HG02870 (cell line): ENCODE measurements at regions not wholly inside any gene's neighbourhood (a gene's known extent, or its start where the extent isn't known, plus 50 kb on each side); places are given as distances from the start of the nearest gene placed in this dataset.

ENCODE experiments used
- ATAC-seq: cut with Tn5 transposase; IDR thresholded peaks from one replicate; pipeline ENCODE4 v1.9.1; 2021; ENCODE audit warnings: mild to moderate bottlenecking, moderate library complexity; ENCODE audit not compliant: unreplicated experiment

GRCh38 chr18:10300739-10301138, 153.7 kb upstream of the APCDD1 start:
- ATAC-seq, result no peak

- no peak for ATAC-seq
Measured at GRCh38 chr18:10301831-10302483, 152.5 kb upstream of the APCDD1 start.

- ATAC-seq, result no peak
Measured at GRCh38 chr18:10303171-10303570, 151.3 kb upstream of the APCDD1 start.

GRCh38 chr18:10304853-10305252, 149.6 kb upstream of the APCDD1 start:
- no peak for ATAC-seq

GRCh38 chr18:10306779-10307178, 147.7 kb upstream of the APCDD1 start:
- no peak for ATAC-seq

DNA sequence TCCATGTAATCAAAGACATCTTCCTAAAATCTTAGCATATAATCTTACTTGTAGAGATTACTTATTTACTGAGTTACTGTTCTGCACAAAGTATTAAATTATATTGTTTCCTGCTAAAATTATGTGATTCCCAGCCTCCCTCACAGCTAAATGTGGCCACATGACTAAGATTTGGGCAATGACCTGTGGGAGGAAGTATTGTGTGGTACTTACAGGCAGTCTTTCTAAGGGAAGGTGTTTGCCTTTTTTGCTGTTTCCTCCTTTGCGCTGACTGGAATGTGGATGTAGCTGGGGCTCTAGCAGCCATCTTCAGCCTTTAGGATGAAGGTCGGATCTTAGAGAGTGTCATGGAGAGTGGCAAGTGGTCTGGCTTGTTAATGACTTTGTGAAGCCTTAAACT, 146.3 kb upstream of the APCDD1 start:
- ATAC-seq, result no peak

GRCh38 chr18:10310626-10311025, 143.8 kb upstream of the APCDD1 start:
- ATAC-seq, result no peak

DNA sequence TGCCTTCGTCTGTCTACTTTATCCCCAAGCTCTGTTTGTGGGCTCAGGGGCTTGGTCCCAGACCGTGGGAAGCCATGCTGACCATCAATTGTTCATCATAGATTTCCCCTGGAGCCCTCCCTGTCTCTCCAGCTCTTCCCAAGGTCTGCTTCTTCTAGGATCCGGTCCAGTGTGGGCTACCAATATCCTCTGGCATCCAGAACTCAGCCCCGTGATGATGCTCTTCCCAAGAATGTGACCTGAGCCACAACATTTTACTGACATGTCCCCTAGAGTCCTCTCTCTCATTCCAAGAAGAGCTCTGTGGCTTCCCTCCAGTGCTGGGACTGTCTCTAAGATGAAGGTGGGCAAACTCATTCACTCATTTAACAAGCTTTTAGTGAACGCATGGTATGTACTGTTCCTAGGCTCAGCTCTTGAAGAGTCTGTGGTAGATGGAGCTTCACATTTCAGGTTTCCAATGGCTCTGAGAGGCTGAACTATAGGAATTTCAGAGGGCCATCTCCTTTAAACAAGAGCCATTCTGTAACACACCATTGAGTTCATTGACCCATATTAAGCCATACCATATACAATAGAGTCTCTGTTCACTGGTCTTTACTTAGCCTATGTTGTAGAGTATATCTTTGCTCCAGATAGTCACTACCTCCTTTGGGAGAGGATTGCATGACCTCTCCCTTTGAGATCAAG, 142.0 kb upstream of the APCDD1 start:
- no peak for ATAC-seq

DNA sequence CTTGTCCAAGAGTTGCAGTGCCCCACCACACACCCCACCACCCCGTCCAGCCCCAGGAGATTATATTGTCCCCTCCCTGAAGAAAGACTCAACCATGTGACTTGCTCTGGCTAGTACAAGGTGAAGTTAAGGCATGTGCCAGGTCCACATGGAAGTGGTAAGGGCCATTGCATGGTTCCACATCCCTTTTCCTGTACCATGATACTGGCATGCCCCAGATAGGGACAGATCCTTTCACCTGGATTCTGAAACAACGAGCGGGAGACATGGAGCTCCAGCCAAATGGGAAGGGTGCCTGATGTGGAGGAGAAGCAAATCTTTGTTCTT, 141.5 kb upstream of the APCDD1 start:
- ATAC-seq, result no peak

- no peak for ATAC-seq
Measured at GRCh38 chr18:10314066-10314465, 140.4 kb upstream of the APCDD1 start.

GRCh38 chr18:10315522-10315921, 138.9 kb upstream of the APCDD1 start:
- no peak for ATAC-seq

- no peak for ATAC-seq
Measured at GRCh38 chr18:10316778-10317177, 137.7 kb upstream of the APCDD1 start.

DNA sequence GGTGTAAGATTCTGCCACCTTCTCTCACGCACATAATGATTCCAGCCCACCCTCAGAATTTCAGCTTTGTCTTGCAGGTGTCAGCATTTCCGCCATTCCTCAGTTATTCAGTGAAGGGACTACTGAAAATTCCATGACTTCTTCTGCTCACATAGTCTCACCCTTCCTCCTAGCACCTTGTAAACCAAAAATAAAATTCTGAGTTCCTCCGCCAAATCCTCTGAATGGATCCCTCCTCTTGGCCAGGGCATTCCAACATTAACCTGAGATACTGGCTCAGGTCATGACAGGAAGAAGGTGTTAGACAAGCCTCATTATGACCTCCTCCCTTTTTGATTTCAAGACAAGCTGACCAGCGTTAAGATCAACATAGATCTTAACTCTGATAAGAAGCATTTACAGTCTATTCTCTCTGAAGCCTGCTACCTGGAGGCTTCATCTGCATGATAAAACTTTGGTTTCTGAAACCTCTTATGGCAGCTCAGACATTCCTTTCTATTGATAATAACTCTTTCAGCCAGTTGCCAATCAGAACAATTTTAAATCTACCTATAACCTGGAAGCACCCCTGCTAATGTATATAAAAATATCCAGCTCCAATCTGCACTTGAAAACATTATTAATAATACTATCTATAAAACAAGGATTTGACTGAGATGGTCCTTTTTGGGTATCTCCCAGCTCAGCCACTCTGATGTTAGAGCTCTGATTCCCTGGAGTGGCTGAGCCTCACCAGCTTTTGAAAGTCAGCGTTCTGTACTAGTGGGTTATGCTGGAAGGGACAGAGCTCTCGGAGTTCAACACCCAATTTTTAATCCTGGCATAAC, 136.4 kb upstream of the APCDD1 start:
- ATAC-seq, result no peak

DNA sequence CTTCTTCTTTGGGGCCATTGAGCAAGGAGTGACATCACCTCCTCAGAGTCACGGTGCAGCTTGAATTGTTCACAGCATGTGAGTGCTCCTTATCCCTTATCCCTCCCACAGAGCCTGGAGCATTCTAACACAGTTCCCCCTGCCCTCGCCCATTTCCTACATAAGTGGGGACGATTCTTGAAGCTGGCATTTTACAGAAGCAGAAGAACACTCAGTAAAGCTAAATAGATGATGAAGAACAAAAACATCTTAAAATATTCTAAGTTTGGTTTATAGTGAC, 135.8 kb upstream of the APCDD1 start:
- ATAC-seq, result no peak

GRCh38 chr18:10319026-10319425, 135.4 kb upstream of the APCDD1 start:
- no peak for ATAC-seq

DNA sequence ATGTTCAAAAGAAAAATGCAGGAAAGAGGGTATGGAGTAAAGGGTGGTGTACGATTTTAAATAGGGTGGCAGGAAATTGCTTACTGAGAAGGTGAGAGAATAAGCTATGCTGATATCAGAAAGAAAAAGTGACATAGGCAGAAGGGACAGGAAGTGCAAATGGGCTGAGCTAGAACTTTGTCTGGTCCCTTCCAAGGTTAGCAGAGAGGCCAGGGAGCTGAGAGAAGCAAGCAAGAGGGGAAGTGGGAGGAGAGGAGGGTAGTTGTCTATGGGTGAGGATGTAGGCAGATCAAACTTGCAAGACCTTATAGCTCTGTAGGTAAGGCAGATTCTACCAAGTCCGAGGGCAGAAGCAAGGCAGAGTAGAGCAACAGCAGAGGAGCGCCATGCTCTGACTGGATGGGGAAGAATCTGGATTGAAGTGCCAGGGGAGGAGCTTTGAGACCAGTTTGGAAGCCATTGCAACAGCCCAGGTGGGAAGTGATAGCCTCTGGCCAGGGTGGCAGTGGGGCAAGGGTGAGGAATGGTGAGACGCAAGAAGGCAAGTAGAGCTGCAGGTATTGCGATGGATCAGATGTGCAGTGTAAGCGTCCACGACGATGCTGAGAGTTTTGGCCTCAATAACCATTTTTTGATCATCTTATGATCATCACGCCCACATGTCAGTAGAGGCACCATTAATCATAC, 134.4 kb upstream of the APCDD1 start:
- ATAC-seq, result no peak

GRCh38 chr18:10320791-10321190, 133.6 kb upstream of the APCDD1 start:
- ATAC-seq, result no peak

GRCh38 chr18:10321576-10321975, 132.9 kb upstream of the APCDD1 start:
- no peak for ATAC-seq

GRCh38 chr18:10322004-10322403, 132.4 kb upstream of the APCDD1 start:
- no peak for ATAC-seq

DNA sequence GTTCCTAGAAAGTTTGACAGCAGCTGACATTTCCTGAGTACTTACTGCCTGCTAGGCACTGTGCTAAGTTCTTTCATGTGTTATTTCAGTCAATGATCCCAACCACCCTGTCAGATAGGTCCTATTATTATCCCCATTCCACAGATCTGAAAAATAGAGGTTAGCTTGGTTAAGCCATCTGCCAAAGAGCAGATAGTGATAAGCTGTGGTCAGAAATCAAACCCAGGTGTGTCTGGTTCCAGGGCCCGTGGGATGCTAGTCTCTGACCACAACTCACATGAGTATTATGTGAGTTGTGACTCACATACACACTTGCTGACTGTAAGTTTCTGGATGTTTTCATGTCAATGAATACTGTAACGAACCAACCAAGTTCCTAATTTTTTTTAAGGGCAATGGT, 132.0 kb upstream of the APCDD1 start:
- ATAC-seq, result no peak

GRCh38 chr18:10329101-10329500, 125.3 kb upstream of the APCDD1 start:
- no peak for ATAC-seq

DNA sequence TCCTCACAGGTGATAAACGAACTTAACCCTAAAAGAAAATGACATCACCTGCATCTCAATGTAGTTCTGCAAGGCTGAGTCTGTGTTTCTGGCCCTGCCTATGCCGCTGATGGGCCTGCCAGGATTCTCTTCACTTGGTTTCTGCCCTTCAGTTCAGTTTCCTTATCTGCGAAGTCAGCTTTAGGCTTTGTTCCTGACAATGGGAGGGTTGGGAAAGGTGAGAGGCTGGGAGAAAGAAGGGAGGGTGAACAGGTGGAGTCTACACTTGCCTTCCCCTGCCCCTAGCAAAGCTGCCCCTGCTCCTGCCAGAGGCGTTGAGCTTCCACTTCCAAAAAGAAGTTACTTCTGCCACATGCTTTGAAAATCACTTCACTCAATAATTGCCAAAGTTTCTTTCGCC, 124.0 kb upstream of the APCDD1 start:
- no peak for ATAC-seq
